Ovary (tissue), 3 donors: ENCODE measurements at regions not wholly inside any gene's neighbourhood (a gene's known extent, or its start where the extent isn't known, plus 50 kb on each side); places are given as distances from the start of the nearest gene placed in this dataset.

Source experiments
- CTCF ChIP-seq, 3 donors: fragments of 450-650 bp in 2 of 3; fragments of 200-600 bp in 1 of 3; IDR thresholded peaks; one replicate each; pipeline versions ENCODE4 v1.5.1 to v1.8.0; 2016 to 2022; ENCODE audit warnings: antibody characterized with exemption in 3 of 3, mild to moderate bottlenecking in 1 of 3
- POLR2A ChIP-seq: fragments of 450-650 bp; IDR thresholded peaks from one replicate; pipeline ENCODE4 v1.6.1; 2017; ENCODE audit warnings: antibody characterized with exemption, mild to moderate bottlenecking, moderate library complexity
- donor health status: DM: no; HTN: no; CAD: no.

GRCh38 chr3:64426551-64426950 is 201.3 kb upstream of the PRICKLE2 start:
- TF ChIP-seq POLR2A: no peak
- no peak for TF ChIP-seq CTCF (IDR thresholded peaks at IDR 0.05)
